Loucy (cell line): ENCODE measurements at regions not wholly inside any gene's neighbourhood (a gene's known extent, or its start where the extent isn't known, plus 50 kb on each side); places are given as distances from the start of the nearest gene placed in this dataset.

Experiments used
- H2AFZ ChIP-seq: fragments of 200-600 bp; sonication (generic); 2 replicates; pipeline ENCODE4 v1.6.0; 2016; ENCODE audit warnings: antibody characterized with exemption, mild to moderate bottlenecking, low read length, moderate library complexity
- H3F3A ChIP-seq: fragments of 200-600 bp; 2 replicates; pipeline ENCODE4 v1.6.0; 2016; ENCODE audit warnings: antibody characterized with exemption, low read depth, mild to moderate bottlenecking
- H3K27me3 ChIP-seq: fragments of 200-600 bp; sonication (generic); 2 replicates; pipeline ENCODE4 v1.6.1; 2014; ENCODE audit warnings: low read length, mild to moderate bottlenecking; ENCODE audit not compliant: insufficient read depth, poor library complexity, severe bottlenecking
- H3K36me3 ChIP-seq: fragments of 200-600 bp; sonication (generic); 2 replicates; pipeline ENCODE4 v1.6.1; 2016; ENCODE audit warnings: low read length; ENCODE audit not compliant: insufficient read depth
- H3K4me1 ChIP-seq: fragments of 200-600 bp; sonication (generic); 2 replicates; pipeline ENCODE4 v1.5.1; 2014; ENCODE audit warnings: low read length, mild to moderate bottlenecking; ENCODE audit not compliant: insufficient read depth, poor library complexity, severe bottlenecking
- H3K4me2 ChIP-seq: fragments of 200-600 bp; sonication (generic); 2 replicates; pipeline ENCODE4 v1.6.0; 2014; ENCODE audit warnings: antibody characterized with exemption, low read length, low read depth, mild to moderate bottlenecking; ENCODE audit not compliant: poor library complexity, severe bottlenecking
- H3K4me3 ChIP-seq: fragments of 200-600 bp; sonication (generic); 2 replicates; pipeline ENCODE4 v1.5.1; 2014; ENCODE audit warnings: low read length, mild to moderate bottlenecking, mixed read lengths; ENCODE audit not compliant: poor library complexity, severe bottlenecking
- H3K79me2 ChIP-seq: fragments of 200-600 bp; sonication (generic); 2 replicates; pipeline ENCODE4 v1.6.1; 2014; ENCODE audit warnings: low read length; ENCODE audit not compliant: insufficient read depth
- H3K9ac ChIP-seq: fragments of 200-600 bp; sonication (generic); 2 replicates; pipeline ENCODE4 v1.6.0; 2014; ENCODE audit warnings: mild to moderate bottlenecking, low read depth, low read length, moderate library complexity; ENCODE audit not compliant: poor library complexity, severe bottlenecking
- H3K9me2 ChIP-seq: fragments of 200-600 bp; sonication (generic); replicated peaks from 2 replicates; pipeline ENCODE4 v1.6.1; 2016; ENCODE audit warnings: low read depth, low read length, mixed read lengths
- H3K9me3 ChIP-seq: fragments of 200-600 bp; sonication (generic); 2 replicates; pipeline ENCODE4 v1.6.1; 2014; ENCODE audit warnings: mild to moderate bottlenecking, antibody characterized with exemption, low read length, low read depth; ENCODE audit not compliant: insufficient read depth
- H4K20me1 ChIP-seq: fragments of 200-600 bp; sonication (generic); 2 replicates; pipeline ENCODE4 v1.6.0; 2014; ENCODE audit warnings: antibody characterized with exemption, low read length, mild to moderate bottlenecking; ENCODE audit not compliant: insufficient read depth, poor library complexity, severe bottlenecking
- EZH2phosphoT487 ChIP-seq: fragments of 200-600 bp; IDR thresholded peaks from 2 replicates; pipeline ENCODE4 v1.6.1; 2018; ENCODE audit warnings: antibody characterized with exemption, mild to moderate bottlenecking, moderate library complexity, borderline replicate concordance
- TF ChIP-seq, protein P1 (sequence below): fragments of 200-600 bp; sonication (generic); conservative IDR thresholded peaks from 2 replicates; pipeline ENCODE4 v1.5.1; 2014; ENCODE audit warnings: mild to moderate bottlenecking, antibody characterized with exemption, low read length

GRCh38 chr12:127205781-127206555, 1061.0 kb upstream of the TMEM132C start:
- Histone ChIP-seq H3K4me3 (no peak overlapping the region), H3K9me3 (no peaks in the 10 kb centered on the region; the same call in 1 of the 2 replicates), H2AFZ (no peak overlapping the region)

GRCh38 chr12:127209318-127209717, 1057.7 kb upstream of the TMEM132C start:
- no peaks in the 10 kb centered on the region for H3K4me1 ChIP-seq
- H3K9ac ChIP-seq = no peak overlapping the region
- H3K4me2 ChIP-seq = no peak overlapping the region
- no peaks in the 10 kb centered on the region for H3K27me3 ChIP-seq
- no peak overlapping the region for H3K4me3 ChIP-seq
- H3K9me2 ChIP-seq = 0 out of 2 replicates have a peak, but pooled peaks cover 5% of the 10 kb centered on the region
- TF ChIP-seq, protein P1, sequence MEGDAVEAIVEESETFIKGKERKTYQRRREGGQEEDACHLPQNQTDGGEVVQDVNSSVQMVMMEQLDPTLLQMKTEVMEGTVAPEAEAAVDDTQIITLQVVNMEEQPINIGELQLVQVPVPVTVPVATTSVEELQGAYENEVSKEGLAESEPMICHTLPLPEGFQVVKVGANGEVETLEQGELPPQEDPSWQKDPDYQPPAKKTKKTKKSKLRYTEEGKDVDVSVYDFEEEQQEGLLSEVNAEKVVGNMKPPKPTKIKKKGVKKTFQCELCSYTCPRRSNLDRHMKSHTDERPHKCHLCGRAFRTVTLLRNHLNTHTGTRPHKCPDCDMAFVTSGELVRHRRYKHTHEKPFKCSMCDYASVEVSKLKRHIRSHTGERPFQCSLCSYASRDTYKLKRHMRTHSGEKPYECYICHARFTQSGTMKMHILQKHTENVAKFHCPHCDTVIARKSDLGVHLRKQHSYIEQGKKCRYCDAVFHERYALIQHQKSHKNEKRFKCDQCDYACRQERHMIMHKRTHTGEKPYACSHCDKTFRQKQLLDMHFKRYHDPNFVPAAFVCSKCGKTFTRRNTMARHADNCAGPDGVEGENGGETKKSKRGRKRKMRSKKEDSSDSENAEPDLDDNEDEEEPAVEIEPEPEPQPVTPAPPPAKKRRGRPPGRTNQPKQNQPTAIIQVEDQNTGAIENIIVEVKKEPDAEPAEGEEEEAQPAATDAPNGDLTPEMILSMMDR = no peak
- TF ChIP-seq EZH2phosphoT487 = no peak
- H4K20me1 ChIP-seq = no peaks in the 10 kb centered on the region
- H3F3A ChIP-seq = no peaks in the 10 kb centered on the region
- H3K9me3 ChIP-seq = no peaks in the 10 kb centered on the region
- H2AFZ ChIP-seq = no peak overlapping the region
- H3K36me3 ChIP-seq = no peaks in the 10 kb centered on the region
- no peaks in the 10 kb centered on the region for H3K79me2 ChIP-seq

More at GRCh38 chr12:127205781-127206555, 1061.0 kb upstream of the TMEM132C start:
- no peak for TF ChIP-seq EZH2phosphoT487
- TF ChIP-seq, protein P1 = no peak
- no peaks in the 10 kb centered on the region for H3K79me2 ChIP-seq
- H3K27me3 ChIP-seq = no peaks in the 10 kb centered on the region
- no peaks in the 10 kb centered on the region for H3K36me3 ChIP-seq
- no peaks in the 10 kb centered on the region for H3K4me1 ChIP-seq
- no peak overlapping the region for H3K4me2 ChIP-seq
- H4K20me1 ChIP-seq = no peaks in the 10 kb centered on the region
- 0 out of 2 replicates have a peak, but pooled peaks cover 5% of the 10 kb centered on the region for H3K9me2 ChIP-seq
- no peaks in the 10 kb centered on the region for H3F3A ChIP-seq
- H3K9ac ChIP-seq = no peak overlapping the region

DNA sequence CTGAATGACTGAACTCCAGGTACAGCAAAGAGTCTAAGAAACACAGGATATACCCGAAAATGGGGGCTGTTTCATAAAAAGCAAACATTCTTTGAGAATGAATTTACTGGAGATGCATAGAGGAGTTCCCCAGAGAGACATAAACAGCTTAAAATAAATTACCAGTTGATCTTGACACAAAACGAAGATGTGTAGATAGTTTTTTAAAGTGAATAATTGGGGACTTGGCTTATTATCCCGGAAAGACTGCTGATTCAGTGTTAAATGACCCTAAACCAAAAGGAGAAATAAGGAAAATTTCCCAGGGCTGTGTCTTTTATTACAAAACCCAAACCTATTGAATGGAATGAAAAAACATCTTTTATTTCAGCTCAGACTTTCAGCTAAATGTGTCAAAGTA, 1052.8 kb upstream of the TMEM132C start:
- H3K4me3 ChIP-seq = no peak overlapping the region
- H3K9me3 ChIP-seq = no peaks in the 10 kb centered on the region
- TF ChIP-seq EZH2phosphoT487 = no peak
- no peaks in the 10 kb centered on the region for H4K20me1 ChIP-seq
- no peak overlapping the region for H3K4me2 ChIP-seq
- H3K79me2 ChIP-seq = no peaks in the 10 kb centered on the region
- no peaks in the 10 kb centered on the region for H3K4me1 ChIP-seq
- H3K9ac ChIP-seq = no peak overlapping the region
- 0 out of 2 replicates have a peak, but pooled peaks cover 2% of the 10 kb centered on the region for H3K9me2 ChIP-seq
- no peaks in the 10 kb centered on the region for H3K36me3 ChIP-seq
- H2AFZ ChIP-seq = no peak overlapping the region
- no peaks in the 10 kb centered on the region for H3K27me3 ChIP-seq
- no peaks in the 10 kb centered on the region for H3F3A ChIP-seq
